ENCODE measurements at regions not wholly inside any gene's neighbourhood (a gene's known extent, or its start where the extent isn't known, plus 50 kb on each side); places are given as distances from the start of the nearest gene placed in this dataset.
A peak's percentile ranks its signal among the peaks of the same experiment; 100 is the strongest.
"Not testable (repeated sequence)": the region's sequence is repeated elsewhere in the genome, so short reads cannot be mapped to it uniquely, and the experiment has no call there.

GRCh38 chr13:60663788-60664187, 266.8 kb downstream of the TDRD3 start:
- DNase-seq, result no peak

GRCh38 chr13:60662595-60662994, 265.6 kb downstream of the TDRD3 start:
- DNase-seq, result no peak

- DNase-seq, result no peak
Observed at GRCh38 chr13:60661521-60661920, 264.5 kb downstream of the TDRD3 start.

- DNase-seq, result not testable (repeated sequence)
Observed at GRCh38 chr13:60657586-60657985, 260.6 kb downstream of the TDRD3 start.

- DNase-seq, result no peak
Observed at GRCh38 chr13:60655256-60655655, 258.2 kb downstream of the TDRD3 start.

GRCh38 chr13:60654415-60654814, 257.4 kb downstream of the TDRD3 start:
- no peak for DNase-seq

- DNase-seq, result no peak
Observed at GRCh38 chr13:60647547-60647946, 250.5 kb downstream of the TDRD3 start.

GRCh38 chr13:60646620-60647019, 249.6 kb downstream of the TDRD3 start:
- no peak for DNase-seq

GRCh38 chr13:60645676-60646075, 248.7 kb downstream of the TDRD3 start:
- DNase-seq, result no peak

- DNase-seq, result no peak
Observed at GRCh38 chr13:60642552-60642951, 245.5 kb downstream of the TDRD3 start.

GRCh38 chr13:60629158-60629557, 232.1 kb downstream of the TDRD3 start:
- DNase-seq, result no peak

- DNase-seq, result peak; percentile 35
Observed at GRCh38 chr13:60627071-60627686, 230.2 kb downstream of the TDRD3 start.

Measured in stimulated activated CD8-positive, alpha-beta memory T cell treated with anti-CD3 and anti-CD28 coated beads, Interleukin-4, amount 100 ng/mL, for 48 hours (primary cell).